ENCODE measurements at regions not wholly inside any gene's neighbourhood (a gene's known extent, or its start where the extent isn't known, plus 50 kb on each side); places are given as distances from the start of the nearest gene placed in this dataset.

- Histone ChIP-seq H3K9me3 (no peaks in the 10 kb centered on the region), H3K4me3 (replicated peaks in 1 of 3) (no peak overlapping the region), H3K36me3 (no peaks in the 10 kb centered on the region), H3K27ac (peak overlapping the region in 1 of 3 donors; percentile 67), H3K27me3 (no peaks in the 10 kb centered on the region), H3K4me1 (peaks cover 22 to 42% of the 10 kb centered on the region in 2 donors)
- 10% methylated on average over 1 of the region's 1 CpG for WGBS, 2 donors
- no peak for TF ChIP-seq POLR2A (IDR thresholded peaks at IDR 0.05)
- TF ChIP-seq CTCF (IDR thresholded peaks at IDR 0.05), result peak in 2 of 6 experiments; percentile 12 to 18
- intact Hi-C loops (cut with DNase I), result no loop called here
- no peak for DNase-seq
These were observed 214.7 kb downstream of the PHLDA1 start for GRCh38 chr12:75816897-75817296.

- Histone ChIP-seq H3K27ac (peak overlapping the region; percentile 45 to 69 (median 67)), H3K4me1 (peaks cover 22 to 42% of the 10 kb centered on the region in 2 donors), H3K4me3 (replicated peaks in 1 of 3) (no peak overlapping the region), H3K27me3 (no peaks in the 10 kb centered on the region), H3K9me3 (no peaks in the 10 kb centered on the region), H3K36me3 (no peaks in the 10 kb centered on the region)
- intact Hi-C loops (cut with DNase I), result no loop called here
- WGBS, 2 donors, result 100% methylated on average over 1 of the region's 1 CpG
- TF ChIP-seq POLR2A (IDR thresholded peaks at IDR 0.05) (no peak), CTCF (IDR thresholded peaks at IDR 0.05) (no peak)
- no peak for DNase-seq
These were observed 215.8 kb downstream of the PHLDA1 start for GRCh38 chr12:75815756-75816155.

GRCh38 chr12:75814851-75815754 lies 216.5 kb downstream of the PHLDA1 start:
- intact Hi-C loops (cut with DNase I), result no loop called here
- no peak for TF ChIP-seq CTCF (IDR thresholded peaks at IDR 0.05)
- no peak for TF ChIP-seq POLR2A (IDR thresholded peaks at IDR 0.05)
- 37 to 49% methylated on average over 6 of the region's 6 CpGs for WGBS, 2 donors
- peak; percentile 9 to 18 for DNase-seq
- Histone ChIP-seq H3K9me3 (no peaks in the 10 kb centered on the region), H3K4me3 (replicated peaks in 1 of 3) (no peak overlapping the region), H3K4me1 (peaks cover 18 to 37% of the 10 kb centered on the region in 2 donors), H3K27ac (peak overlapping the region; percentile 45 to 69 (median 67)), H3K36me3 (no peaks in the 10 kb centered on the region), H3K27me3 (no peaks in the 10 kb centered on the region)

- intact Hi-C loops (cut with DNase I), result no loop called here
- Histone ChIP-seq H3K4me3 (replicated peaks in 1 of 3) (no peak overlapping the region), H3K9me3 (no peaks in the 10 kb centered on the region), H3K36me3 (no peaks in the 10 kb centered on the region), H3K4me1 (peaks cover 13 to 32% of the 10 kb centered on the region in 2 donors), H3K27ac (no peak overlapping the region), H3K27me3 (no peaks in the 10 kb centered on the region)
- DNase-seq, result no peak
- TF ChIP-seq CTCF (IDR thresholded peaks at IDR 0.05) (no peak), POLR2A (IDR thresholded peaks at IDR 0.05) (no peak)
- 79 to 80% methylated on average over 1 of the region's 1 CpG for WGBS, 2 donors
These were observed 218.5 kb downstream of the PHLDA1 start for GRCh38 chr12:75813072-75813471.

Measured in thyroid gland (tissue), 4 donors.